Skeletal muscle tissue (tissue), 3 donors: ENCODE measurements at regions not wholly inside any gene's neighbourhood (a gene's known extent, or its start where the extent isn't known, plus 50 kb on each side); places are given as distances from the start of the nearest gene placed in this dataset.

Source experiments
- H3K27ac ChIP-seq: one replicate; pipeline ENCODE4 v1.7.0; 2013; ENCODE audit warnings: mild to moderate bottlenecking, low read depth, low read length, inconsistent platforms
- H3K27me3 ChIP-seq, 3 donors: one replicate each; pipeline ENCODE4 v1.7.0; 2013; ENCODE audit warnings: low read length in 3 of 3; ENCODE audit not compliant: control insufficient read depth in 3 of 3, insufficient read depth in 3 of 3
- H3K36me3 ChIP-seq, 3 donors: one replicate each; pipeline ENCODE4 v1.7.0; 2013; ENCODE audit warnings: low read length in 3 of 3; ENCODE audit not compliant: control insufficient read depth in 3 of 3, insufficient read depth in 3 of 3
- H3K4me1 ChIP-seq, 3 donors: one replicate each; pipeline ENCODE4 v1.7.0; 2013; ENCODE audit warnings: low read length in 3 of 3, mild to moderate bottlenecking in 3 of 3; ENCODE audit not compliant: control insufficient read depth in 3 of 3, insufficient read depth in 3 of 3
- H3K4me3 ChIP-seq, 3 donors: one replicate each; pipeline ENCODE4 v1.7.0; 2013; ENCODE audit warnings: low read length in 3 of 3
- H3K9ac ChIP-seq, 3 donors: one replicate each; pipeline ENCODE4 v1.7.0; 2013; ENCODE audit warnings: low read length in 3 of 3, mild to moderate bottlenecking in 3 of 3, moderate library complexity in 2 of 3, low read depth in 1 of 3
- H3K9me3 ChIP-seq, 3 donors: one replicate each; pipeline ENCODE4 v1.7.0; 2013; ENCODE audit warnings: low read length in 3 of 3; ENCODE audit not compliant: control insufficient read depth in 3 of 3
- donor health status: Osteomylitis.

DNA sequence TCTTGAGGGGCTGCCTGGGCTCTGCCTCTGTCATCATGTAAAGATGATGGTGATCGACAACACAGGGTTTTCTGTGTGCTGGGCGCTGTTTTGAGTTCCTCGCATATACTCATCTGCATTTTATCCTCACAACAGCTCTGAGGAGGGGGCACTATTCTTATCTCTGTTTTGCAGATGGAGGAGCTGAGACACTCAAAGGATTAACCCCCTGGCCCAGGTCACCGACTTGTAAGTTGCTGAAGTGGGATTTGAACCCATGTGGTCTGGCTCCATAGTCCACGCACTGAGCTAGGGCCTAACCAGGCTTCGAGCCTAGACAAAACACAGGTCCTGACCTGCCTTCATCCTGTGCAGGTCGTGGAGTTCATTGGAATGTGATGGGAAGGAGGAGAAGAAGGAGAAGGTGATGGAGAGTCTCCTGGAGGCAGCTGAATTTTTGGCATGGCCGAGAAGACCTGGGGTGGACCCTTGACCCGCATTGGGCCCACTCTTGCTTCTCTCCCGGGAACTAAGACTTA lies 140.0 kb downstream of the ASCL4 start:
- H3K9me3 ChIP-seq: no peaks in the 10 kb centered on the region

DNA sequence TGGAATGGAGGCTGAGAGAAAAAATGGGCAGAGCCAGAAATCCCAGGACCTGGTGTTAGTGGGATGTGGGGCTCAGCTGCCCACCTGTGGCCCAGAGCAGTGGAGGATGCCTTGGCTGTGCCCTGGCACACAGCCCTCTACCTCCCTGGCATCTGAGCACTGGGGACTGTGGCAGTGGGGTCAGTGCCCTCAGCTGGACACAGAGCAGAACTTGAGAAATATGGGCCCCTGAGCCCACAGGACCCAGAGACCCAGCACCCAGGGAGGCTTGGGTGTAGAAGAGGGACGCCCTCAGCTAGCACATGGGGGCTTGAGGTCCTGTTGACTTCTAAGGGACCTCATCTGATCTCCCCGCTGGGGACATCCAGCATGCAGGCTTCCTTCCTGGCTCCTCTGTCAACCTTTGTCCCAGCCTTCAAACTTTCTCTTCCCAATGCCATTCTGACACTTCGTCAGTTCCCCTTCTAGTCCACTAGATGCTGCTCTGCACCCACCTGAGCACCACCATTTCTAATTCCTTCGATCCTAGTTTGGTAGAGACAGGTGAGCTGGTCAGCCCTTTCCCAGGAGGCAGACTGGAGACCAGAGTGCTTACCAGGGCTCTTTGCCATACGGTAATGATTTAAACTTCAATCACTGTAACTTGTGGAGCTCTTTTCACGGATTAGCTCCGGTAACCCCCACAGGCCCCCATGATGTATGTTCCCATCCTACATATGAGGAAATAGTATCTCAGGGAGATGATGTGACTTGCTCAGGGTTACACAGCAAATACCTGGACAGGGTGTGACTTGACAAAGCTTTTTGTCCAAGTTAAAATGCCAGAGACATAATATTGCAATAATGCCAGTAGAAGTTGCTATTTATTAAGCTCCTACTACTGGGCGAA lies 143.7 kb downstream of the ASCL4 start:
- peaks cover 5 to 27% (median 23%) of the 10 kb centered on the region in 3 donors for H3K27me3 ChIP-seq

More for the DNA sequence above, 140.0 kb downstream of the ASCL4 start:
- Histone ChIP-seq H3K4me1 (no peaks in the 10 kb centered on the region), H3K27ac (no peak overlapping the region), H3K9ac (no peak overlapping the region), H3K4me3 (no peak overlapping the region), H3K27me3 (peaks cover 17 to 50% (median 45%) of the 10 kb centered on the region in 3 donors), H3K36me3 (no peaks in the 10 kb centered on the region)

DNA sequence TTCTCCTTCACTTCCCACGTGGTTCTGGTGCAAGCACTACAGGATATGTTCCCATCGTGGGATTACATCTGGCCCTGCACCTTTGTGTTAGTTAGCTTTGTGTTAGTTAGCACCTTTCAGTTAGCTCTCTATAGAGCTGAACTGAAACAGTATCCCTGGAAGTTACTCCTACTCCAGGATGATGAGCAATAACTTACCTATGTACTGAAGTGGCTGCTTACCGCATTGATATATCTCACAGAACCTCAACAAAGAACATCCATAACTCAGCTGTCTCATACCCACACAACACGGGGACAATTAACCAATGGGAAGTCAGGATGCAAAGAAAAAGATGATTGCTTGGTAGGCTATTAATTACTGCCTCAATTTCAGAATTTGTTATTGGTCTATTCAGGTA lies 146.6 kb downstream of the ASCL4 start:
- Histone ChIP-seq H3K9ac (no peak overlapping the region), H3K27me3 (peaks cover 5 to 18% (median 15%) of the 10 kb centered on the region in 3 donors), H3K36me3 (no peaks in the 10 kb centered on the region), H3K4me1 (no peaks in the 10 kb centered on the region), H3K9me3 (no peaks in the 10 kb centered on the region), H3K27ac (no peak overlapping the region), H3K4me3 (no peak overlapping the region)

More for the DNA sequence above, 143.7 kb downstream of the ASCL4 start:
- H3K36me3 ChIP-seq: no peaks in the 10 kb centered on the region
- H3K4me1 ChIP-seq: no peaks in the 10 kb centered on the region
- no peak overlapping the region for H3K27ac ChIP-seq
- H3K9me3 ChIP-seq: no peaks in the 10 kb centered on the region
- H3K4me3 ChIP-seq: no peak overlapping the region
- no peak overlapping the region for H3K9ac ChIP-seq

DNA sequence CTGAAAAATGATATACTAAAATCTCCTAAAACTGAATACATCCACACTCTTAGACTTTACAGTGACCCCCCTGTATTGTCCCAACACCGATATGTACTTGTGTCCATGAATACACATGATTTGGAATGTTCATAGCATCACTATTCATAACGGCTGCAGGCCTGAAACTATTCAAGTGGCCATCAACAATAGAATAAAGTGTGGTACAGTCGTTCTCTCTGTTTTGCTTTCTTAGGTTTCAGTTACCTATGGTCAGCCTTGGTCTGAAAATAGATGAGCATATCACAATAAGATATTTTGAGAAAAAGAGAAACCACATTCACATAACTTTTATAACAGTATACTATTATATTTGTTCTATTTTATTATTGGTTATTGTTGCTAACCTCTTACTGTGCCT lies 150.6 kb downstream of the ASCL4 start:
- H3K36me3 ChIP-seq: no peaks in the 10 kb centered on the region
- H3K4me3 ChIP-seq: no peak overlapping the region
- no peak overlapping the region for H3K9ac ChIP-seq
- H3K9me3 ChIP-seq: no peaks in the 10 kb centered on the region
- peaks cover 0 to 6% (median 4%) of the 10 kb centered on the region in 3 donors for H3K27me3 ChIP-seq
- no peak overlapping the region for H3K27ac ChIP-seq
- no peaks in the 10 kb centered on the region for H3K4me1 ChIP-seq

DNA sequence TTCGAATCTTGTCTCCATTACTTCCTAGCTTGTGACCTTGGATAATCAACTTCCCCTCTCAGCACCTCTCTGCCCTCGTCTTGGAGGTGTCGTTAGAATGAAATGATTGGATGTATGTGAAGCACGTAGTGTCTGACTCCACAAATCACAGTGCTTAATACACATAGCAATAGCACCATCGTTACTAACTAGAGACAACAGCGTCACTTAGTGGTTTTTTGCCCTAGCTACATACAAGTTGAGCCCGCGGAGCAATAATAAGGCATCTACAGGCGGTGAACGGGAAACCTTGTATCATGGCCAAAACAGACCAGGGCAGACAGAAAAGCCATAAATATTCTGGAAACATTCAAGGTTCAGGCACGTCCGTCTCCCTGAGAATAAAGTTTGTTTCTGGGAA lies 154.9 kb downstream of the ASCL4 start:
- H3K9ac ChIP-seq: no peak overlapping the region
- H3K27ac ChIP-seq: no peak overlapping the region
- H3K9me3 ChIP-seq: no peaks in the 10 kb centered on the region
- no peak overlapping the region for H3K4me3 ChIP-seq
- peaks cover 0 to 8% (median 8%) of the 10 kb centered on the region in 3 donors for H3K27me3 ChIP-seq
- H3K36me3 ChIP-seq: no peaks in the 10 kb centered on the region
- no peaks in the 10 kb centered on the region for H3K4me1 ChIP-seq

DNA sequence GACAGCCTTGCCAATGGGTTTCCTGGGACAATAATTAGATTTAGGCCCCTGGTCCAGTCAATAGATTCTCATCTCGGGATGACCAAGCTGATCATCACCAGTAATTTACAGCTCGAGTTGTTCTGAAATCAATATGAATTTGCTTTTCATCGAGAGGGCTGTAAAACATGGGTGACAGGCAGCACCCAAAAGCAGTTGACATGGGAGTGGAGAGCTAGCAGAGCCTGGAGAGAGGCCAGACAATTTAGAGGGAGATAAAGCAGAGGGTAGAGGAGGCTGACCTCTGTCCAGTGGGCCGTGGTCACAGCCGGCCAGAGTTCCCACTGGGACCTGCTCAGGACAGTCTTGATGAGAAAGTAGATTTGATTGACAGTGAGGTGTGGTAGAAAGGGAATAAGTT lies 157.3 kb downstream of the ASCL4 start:
- Histone ChIP-seq H3K36me3 (no peaks in the 10 kb centered on the region), H3K4me1 (no peaks in the 10 kb centered on the region), H3K27me3 (peaks cover 0 to 8% (median 8%) of the 10 kb centered on the region in 3 donors), H3K4me3 (no peak overlapping the region), H3K27ac (no peak overlapping the region), H3K9me3 (no peaks in the 10 kb centered on the region), H3K9ac (no peak overlapping the region)

DNA sequence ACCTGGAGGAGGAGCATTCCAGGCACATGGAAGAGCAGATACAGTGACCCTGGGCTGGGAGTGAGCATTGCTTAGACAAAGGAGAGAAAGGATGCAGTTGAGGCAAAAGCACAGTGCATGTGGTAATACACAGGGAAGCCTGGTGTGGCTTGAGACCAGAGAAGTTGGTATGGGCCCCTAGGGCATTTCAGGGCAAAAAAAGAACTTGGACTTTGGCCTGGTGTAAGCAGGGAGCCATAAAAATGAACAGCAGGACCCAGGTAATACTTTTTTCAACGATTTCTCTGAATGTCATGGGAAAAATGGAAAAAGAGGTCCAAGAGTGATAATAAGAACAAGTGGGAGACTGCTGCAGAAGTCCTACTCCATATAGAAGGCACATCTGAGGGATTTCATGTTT lies 163.9 kb downstream of the ASCL4 start:
- H3K27me3 ChIP-seq: peaks cover 0 to 6% (median 0%) of the 10 kb centered on the region in 3 donors
- no peak overlapping the region for H3K27ac ChIP-seq
- no peak overlapping the region for H3K9ac ChIP-seq
- H3K9me3 ChIP-seq: peaks cover 0 to 2% (median 0%) of the 10 kb centered on the region in 3 donors
- H3K4me1 ChIP-seq: no peaks in the 10 kb centered on the region
- no peaks in the 10 kb centered on the region for H3K36me3 ChIP-seq
- H3K4me3 ChIP-seq: no peak overlapping the region

DNA sequence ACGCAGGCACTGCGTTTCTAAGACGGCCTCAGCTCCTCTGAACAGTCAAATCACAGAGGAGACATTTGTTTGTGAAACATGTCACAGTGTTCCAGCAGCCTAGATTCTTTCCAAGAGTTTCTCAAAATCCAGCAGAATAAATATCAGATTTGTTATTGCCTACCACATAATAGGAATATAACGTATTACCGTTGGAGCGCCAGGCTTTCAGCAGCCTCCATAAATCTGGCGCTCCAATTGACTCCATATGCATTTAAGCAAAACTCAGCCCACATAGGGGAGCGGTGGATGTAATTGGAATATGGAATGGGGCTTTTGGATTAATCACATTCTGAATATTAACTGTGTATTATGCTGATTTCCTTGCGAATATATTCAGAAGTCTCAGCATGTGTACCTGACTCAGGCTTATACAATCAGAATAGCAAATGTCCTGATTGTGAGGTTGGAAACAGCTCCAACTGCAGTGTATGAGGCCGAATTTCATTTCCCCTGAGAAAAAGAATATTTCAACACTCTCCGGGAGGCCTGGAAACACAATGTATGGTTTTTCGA lies 174.0 kb downstream of the ASCL4 start:
- Histone ChIP-seq H3K9me3 (no peaks in the 10 kb centered on the region), H3K36me3 (no peaks in the 10 kb centered on the region), H3K9ac (no peak overlapping the region), H3K4me1 (no peaks in the 10 kb centered on the region), H3K27me3 (peaks cover 0 to 2% (median 2%) of the 10 kb centered on the region in 3 donors), H3K27ac (no peak overlapping the region), H3K4me3 (no peak overlapping the region)

DNA sequence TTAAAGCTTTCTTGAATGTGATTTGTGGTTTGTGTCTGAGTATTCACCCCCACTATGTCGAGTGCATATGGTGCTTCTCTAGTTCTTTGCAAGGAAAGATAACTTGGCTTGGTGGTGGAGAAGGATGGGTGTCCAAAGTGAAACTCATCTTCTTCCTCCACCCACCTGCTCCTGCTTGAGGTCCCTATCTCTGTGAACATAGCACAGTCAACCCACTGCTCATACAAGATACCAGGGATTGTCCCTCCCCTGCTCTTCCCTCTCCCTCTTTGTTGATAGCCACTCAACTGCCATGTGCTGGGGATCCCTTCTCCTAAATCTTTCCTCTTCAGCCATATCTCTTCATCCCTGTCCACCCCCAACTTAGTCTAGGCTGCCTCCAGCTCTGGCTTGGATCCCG lies 176.5 kb downstream of the ASCL4 start:
- Histone ChIP-seq H3K9me3 (no peaks in the 10 kb centered on the region), H3K9ac (no peak overlapping the region), H3K27ac (no peak overlapping the region), H3K4me1 (no peaks in the 10 kb centered on the region), H3K4me3 (no peak overlapping the region), H3K27me3 (peaks cover 2 to 6% (median 4%) of the 10 kb centered on the region in 3 donors), H3K36me3 (no peaks in the 10 kb centered on the region)
